AG04449 (cell line): ENCODE measurements at regions not wholly inside any gene's neighbourhood (a gene's known extent, or its start where the extent isn't known, plus 50 kb on each side); places are given as distances from the start of the nearest gene placed in this dataset.

Experiments
- CTCF ChIA-PET: fragments of 350-600 bp; formaldehyde crosslinking; extraction: SDS; loops from one replicate; lab custom pipeline; 2021; ENCODE audit warnings: antibody characterized with exemption; lab: Yijun Ruan, JAX
- POLR2A ChIA-PET: fragments of 400-600, 350-600 bp; formaldehyde crosslinking; extraction: SDS; loops from one replicate; lab custom pipeline; 2020; ENCODE audit warnings: antibody characterized with exemption, inconsistent platforms; lab: Yijun Ruan, JAX
- DNase-seq: peaks from one replicate; pipeline ENCODE4 v3.0.0-alpha.2; 2010; ENCODE audit warnings: low read depth, low spot score
- H3K4me3 ChIP-seq: 2 replicates; pipeline ENCODE4 v1.5.1; 2011; ENCODE audit warnings: low read depth, mild to moderate bottlenecking, control low read depth, low read length
- CTCF ChIP-seq: IDR thresholded peaks from one replicate; pipeline ENCODE4 v1.5.1; 2011; ENCODE audit warnings: mild to moderate bottlenecking, moderate library complexity, low read length, control low read depth, inconsistent platforms; ENCODE audit not compliant: insufficient read depth; ENCODE audit errors: missing control alignments

GRCh38 chr21:14657241-14658008, 111.3 kb upstream of the SAMSN1 start:
- DNase-seq, result no peak
- POLR2A ChIA-PET, result no interaction called here
- CTCF ChIA-PET, result no interaction called here
- no peak overlapping the region for H3K4me3 ChIP-seq
- TF ChIP-seq CTCF, result no peak

GRCh38 chr21:14646893-14647292, 100.8 kb upstream of the SAMSN1 start:
- ChIA-PET POLR2A (no interaction called here), CTCF (no interaction called here)
- TF ChIP-seq CTCF, result no peak
- H3K4me3 ChIP-seq, result no peak overlapping the region
- DNase-seq, result no peak

- H3K4me3 ChIP-seq, result no peak overlapping the region
- POLR2A ChIA-PET, result no interaction called here
- CTCF ChIA-PET, result no interaction called here
- TF ChIP-seq CTCF, result no peak
- DNase-seq, result no peak
Measured at GRCh38 chr21:14645702-14646101, 99.6 kb upstream of the SAMSN1 start.

- ChIA-PET POLR2A (no interaction called here), CTCF (no interaction called here)
- DNase-seq, result no peak
- TF ChIP-seq CTCF, result no peak
- no peak overlapping the region for H3K4me3 ChIP-seq
Measured at GRCh38 chr21:14632359-14632758, 86.2 kb upstream of the SAMSN1 start.

GRCh38 chr21:14630556-14631069, 84.5 kb upstream of the SAMSN1 start:
- POLR2A ChIA-PET, result no interaction called here

More at GRCh38 chr21:14630556-14631069, 84.5 kb upstream of the SAMSN1 start:
- H3K4me3 ChIP-seq, result no peak overlapping the region
- TF ChIP-seq CTCF, result no peak
- no peak for DNase-seq
- CTCF ChIA-PET, result no interaction called here
